Pancreas (tissue), 10 donors: ENCODE measurements at regions not wholly inside any gene's neighbourhood (a gene's known extent, or its start where the extent isn't known, plus 50 kb on each side); places are given as distances from the start of the nearest gene placed in this dataset.

ENCODE experiments used
- ATAC-seq, 4 donors: fragments of 200-7000 bp; cut with Tn5 transposase; one replicate each; pipeline versions ENCODE4 v1.8.0 to v1.9.1; 2020; ENCODE audit warnings: mild to moderate bottlenecking in 4 of 4, moderate library complexity in 4 of 4
- DNase-seq, 6 donors: peaks; one replicate each; pipeline ENCODE4 v3.0.0-alpha.2; 2020
- FAIRE-seq: peaks from 2 replicates; lab custom pipeline; 2012; peaks lifted over from hg19 to GRCh38; lab: Jason Lieb, UNC
- H3K27ac ChIP-seq, 4 donors: fragments of 200-600 bp; sonication (generic); 1 replicate in 3 of 4; 2 replicates in 1 of 4; pipeline versions ENCODE4 v1.5.0 to v1.8.0; 2020
- H3K27me3 ChIP-seq, 4 donors: fragments of 200-600 bp; one replicate each; pipeline ENCODE4 v1.8.0; 2021
- H3K36me3 ChIP-seq, 3 donors: fragments of 200-600 bp; sonication (generic) in 1 of 3; one replicate each; pipeline versions ENCODE4 v1.5.0 to v1.8.0; 2020 to 2021
- H3K4me1 ChIP-seq, 3 donors: fragments of 200-600 bp; one replicate each; pipeline ENCODE4 v1.8.0; 2021
- H3K4me3 ChIP-seq, 4 donors: fragments of 200-600 bp; sonication (generic) in 2 of 4; one replicate each; pipeline versions ENCODE4 v1.5.0 to v1.8.0; 2020 to 2021
- H3K9me3 ChIP-seq, 4 donors: fragments of 200-600 bp; one replicate each; pipeline ENCODE4 v1.8.0; 2021
- WGBS, 2 donors: extraction: QIAGEN DNeasy Blood & Tissue Kit; methylation state at CpG; one replicate each; pipeline ENCODE4 v1.1.7; 2013; 5-methylcytosine and 5-hydroxymethylcytosine counted together
- intact Hi-C, 3 donors: fragments of 100-400 bp; cut with DNase I; formaldehyde crosslinking; loops; one replicate each; pipeline versions ENCODE4 v1.11.1 to v1.14.2; 2022
- TF ChIP-seq, protein P1 (sequence below), 4 donors: fragments of 200-600 bp; sonication (generic) in 3 of 4; IDR thresholded peaks; one replicate each; pipeline versions ENCODE4 v1.5.0 to v1.8.0; 2021; ENCODE audit warnings: antibody characterized with exemption in 4 of 4
- donor health status: healthy with polysubstance abuse.
- donor health status: DM: no; HTN: no; CAD: no; lungs with moderate emphysema.
- donor health status: DM: no; HTN: no; CAD: no.
- donor health status: control.
- donor health status: control.
- donor health status: Bipolar disorder and iron deficiency.
- donor health status: DM: yes; HTN: yes; CAD: no.
- donor health status: DM: no; HTN: no; CAD: no.
- donor health status: DM: no; HTN: no; CAD: no.
- donor health status: DM: yes; HTN: yes; CAD: no.

DNA sequence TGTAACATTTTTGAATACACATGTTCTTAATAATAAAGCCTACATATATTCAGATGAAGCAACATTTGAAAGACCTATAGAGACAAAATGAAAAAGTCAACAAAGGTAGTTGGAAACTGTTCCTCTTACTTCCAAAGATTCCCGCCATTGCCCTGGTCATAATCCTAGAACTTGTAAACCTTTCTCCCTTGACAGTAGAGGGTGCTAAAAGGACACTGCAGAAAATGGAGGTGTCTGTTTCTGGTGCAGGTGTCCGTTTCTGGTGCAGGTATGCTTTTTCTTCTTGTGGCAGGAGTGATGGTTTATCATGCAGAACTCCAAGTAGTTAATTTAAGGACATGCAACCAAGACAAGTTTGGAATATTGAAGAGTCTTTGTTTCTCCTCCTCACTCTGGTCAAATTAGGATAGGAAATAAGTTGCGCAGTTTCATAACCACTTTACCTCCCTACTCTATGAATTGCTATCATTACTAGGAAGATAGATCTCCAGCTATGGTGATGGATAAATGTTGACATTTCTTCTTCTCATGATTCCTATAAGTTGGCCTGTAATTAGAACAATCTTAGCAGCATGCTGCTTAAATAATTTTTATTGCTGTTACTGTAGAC lies 56.0 kb upstream of the FAM174A start:
- no peaks in the 10 kb centered on the region for H3K36me3 ChIP-seq
- WGBS, 2 donors: 42 to 44% methylated on average over 3 of the region's 3 CpGs
- DNase-seq: peak in 2 of 6 donors; percentile 14 to 16
- H3K4me3 ChIP-seq: no peak overlapping the region
- TF ChIP-seq, protein P1, sequence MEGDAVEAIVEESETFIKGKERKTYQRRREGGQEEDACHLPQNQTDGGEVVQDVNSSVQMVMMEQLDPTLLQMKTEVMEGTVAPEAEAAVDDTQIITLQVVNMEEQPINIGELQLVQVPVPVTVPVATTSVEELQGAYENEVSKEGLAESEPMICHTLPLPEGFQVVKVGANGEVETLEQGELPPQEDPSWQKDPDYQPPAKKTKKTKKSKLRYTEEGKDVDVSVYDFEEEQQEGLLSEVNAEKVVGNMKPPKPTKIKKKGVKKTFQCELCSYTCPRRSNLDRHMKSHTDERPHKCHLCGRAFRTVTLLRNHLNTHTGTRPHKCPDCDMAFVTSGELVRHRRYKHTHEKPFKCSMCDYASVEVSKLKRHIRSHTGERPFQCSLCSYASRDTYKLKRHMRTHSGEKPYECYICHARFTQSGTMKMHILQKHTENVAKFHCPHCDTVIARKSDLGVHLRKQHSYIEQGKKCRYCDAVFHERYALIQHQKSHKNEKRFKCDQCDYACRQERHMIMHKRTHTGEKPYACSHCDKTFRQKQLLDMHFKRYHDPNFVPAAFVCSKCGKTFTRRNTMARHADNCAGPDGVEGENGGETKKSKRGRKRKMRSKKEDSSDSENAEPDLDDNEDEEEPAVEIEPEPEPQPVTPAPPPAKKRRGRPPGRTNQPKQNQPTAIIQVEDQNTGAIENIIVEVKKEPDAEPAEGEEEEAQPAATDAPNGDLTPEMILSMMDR (IDR thresholded peaks at IDR 0.05): peak in 2 of 4 donors; percentile 15 to 37
- intact Hi-C loops: no loop called here
- no peaks in the 10 kb centered on the region for H3K4me1 ChIP-seq
- peak; percentile 32 for FAIRE-seq
- H3K9me3 ChIP-seq: no peaks in the 10 kb centered on the region
- no peaks in the 10 kb centered on the region for H3K27me3 ChIP-seq
- H3K27ac ChIP-seq: no peak overlapping the region
- peak in 3 of 4 donors; percentile 82 to 87 (median 84) for ATAC-seq

DNA sequence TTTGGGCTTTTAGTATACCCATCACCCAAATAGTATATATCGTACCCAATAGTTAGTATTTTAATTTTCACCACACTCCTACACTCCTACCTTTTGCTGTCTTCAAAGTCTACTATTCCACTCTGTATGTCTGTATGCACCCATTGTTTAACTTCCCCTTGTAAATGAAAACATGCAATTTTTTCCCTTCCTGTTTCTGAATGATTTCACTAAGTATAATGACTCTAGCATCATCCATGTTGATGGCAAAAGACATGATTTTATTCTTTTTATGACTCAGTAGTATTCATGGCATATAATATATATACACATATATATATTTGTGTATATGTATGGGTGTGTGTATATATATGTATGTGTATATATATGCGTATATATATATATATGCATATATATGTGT lies 63.1 kb upstream of the FAM174A start:
- H3K9me3 ChIP-seq: no peaks in the 10 kb centered on the region
- no peak overlapping the region for H3K27ac ChIP-seq
- no peak overlapping the region for H3K4me3 ChIP-seq
- 88 to 89% methylated on average over 2 of the region's 2 CpGs for WGBS, 2 donors
- DNase-seq (no peak), FAIRE-seq (no peak), ATAC-seq (no peak)
- intact Hi-C loops: no loop called here
- H3K27me3 ChIP-seq: no peaks in the 10 kb centered on the region
- H3K4me1 ChIP-seq: no peaks in the 10 kb centered on the region
- TF ChIP-seq, protein P1 (IDR thresholded peaks at IDR 0.05): no peak
- no peaks in the 10 kb centered on the region for H3K36me3 ChIP-seq

DNA sequence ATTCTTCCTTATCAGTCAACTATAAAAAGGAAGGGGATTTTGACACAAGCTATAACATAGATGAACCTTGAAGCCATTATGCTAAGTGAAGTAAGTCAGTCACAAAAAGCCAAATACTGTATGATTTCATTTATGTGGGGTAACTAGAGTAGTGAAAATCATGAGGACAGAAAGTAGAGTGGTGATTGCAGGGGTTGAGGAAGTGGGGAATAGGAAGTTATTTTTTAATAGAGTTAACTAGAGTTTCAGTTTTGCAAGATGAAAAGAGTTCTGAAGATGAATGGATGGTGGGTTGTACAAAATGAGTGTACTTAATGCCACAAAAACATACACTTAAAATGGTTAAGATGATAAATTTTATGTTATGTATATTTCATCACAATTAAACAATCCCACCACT lies 65.4 kb upstream of the FAM174A start:
- no peak for DNase-seq
- ATAC-seq: no peak
- Histone ChIP-seq H3K27ac (no peak overlapping the region), H3K27me3 (no peaks in the 10 kb centered on the region), H3K9me3 (no peaks in the 10 kb centered on the region), H3K4me3 (no peak overlapping the region), H3K36me3 (no peaks in the 10 kb centered on the region), H3K4me1 (no peaks in the 10 kb centered on the region)
- no peak for FAIRE-seq
- TF ChIP-seq, protein P1 (IDR thresholded peaks at IDR 0.05): no peak
- intact Hi-C loops: no loop called here

DNA sequence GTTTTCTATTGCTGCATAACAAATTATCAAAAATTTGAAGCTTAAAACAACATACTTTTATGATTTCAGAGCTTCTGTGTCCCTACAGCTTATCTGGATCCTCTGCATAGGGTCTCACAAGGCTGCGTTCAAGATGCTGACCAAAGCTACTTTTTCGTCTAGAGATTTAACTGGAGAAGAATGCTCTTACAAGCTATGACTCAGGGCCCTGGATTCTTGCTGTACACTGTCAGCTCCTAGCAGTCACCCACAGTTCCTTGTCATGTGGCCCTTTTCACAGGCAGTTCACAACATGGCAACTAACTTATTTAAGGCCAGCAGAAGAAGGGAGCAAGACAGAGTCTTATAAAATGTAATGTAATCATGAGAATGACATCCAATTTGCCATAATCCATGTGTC lies 70.8 kb upstream of the FAM174A start:
- intact Hi-C loops: no loop called here
- DNase-seq (no peak), FAIRE-seq (no peak), ATAC-seq (no peak)
- Histone ChIP-seq H3K36me3 (no peaks in the 10 kb centered on the region), H3K4me3 (no peak overlapping the region), H3K27me3 (no peaks in the 10 kb centered on the region), H3K9me3 (no peaks in the 10 kb centered on the region), H3K4me1 (no peaks in the 10 kb centered on the region), H3K27ac (no peak overlapping the region)
- WGBS, 2 donors: 84 to 92% methylated on average over 2 of the region's 2 CpGs
- TF ChIP-seq, protein P1 (IDR thresholded peaks at IDR 0.05): no peak

DNA sequence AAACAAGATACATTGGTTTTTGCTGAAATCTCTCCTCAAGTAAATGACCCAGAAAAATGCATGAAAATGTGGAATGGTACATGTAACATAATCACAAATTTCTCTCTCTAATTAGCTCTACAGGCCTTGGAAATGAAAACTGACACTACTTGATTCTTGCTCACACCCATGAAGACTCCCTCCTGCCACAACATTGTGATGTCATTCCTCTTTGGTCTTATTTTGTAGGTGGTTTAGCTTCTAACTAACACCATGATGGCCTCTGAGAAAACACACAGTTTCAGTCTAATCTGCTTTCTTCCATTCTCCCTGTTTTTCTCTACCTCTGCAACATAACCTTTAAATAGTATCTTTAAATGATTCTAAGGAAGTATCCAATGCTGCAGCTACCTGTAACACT lies 78.6 kb upstream of the FAM174A start:
- intact Hi-C loops: no loop called here
- H3K27ac ChIP-seq: no peak overlapping the region
- H3K9me3 ChIP-seq: no peaks in the 10 kb centered on the region
- H3K4me3 ChIP-seq: no peak overlapping the region
- H3K27me3 ChIP-seq: no peaks in the 10 kb centered on the region
- ATAC-seq: no peak
- TF ChIP-seq, protein P1 (IDR thresholded peaks at IDR 0.05): no peak
- no peak for DNase-seq
- no peaks in the 10 kb centered on the region for H3K4me1 ChIP-seq
- H3K36me3 ChIP-seq: no peaks in the 10 kb centered on the region
- no peak for FAIRE-seq
